HG02870 (cell line): ENCODE measurements at regions not wholly inside any gene's neighbourhood (a gene's known extent, or its start where the extent isn't known, plus 50 kb on each side); places are given as distances from the start of the nearest gene placed in this dataset.
"Not testable (repeated sequence)": the region's sequence is repeated elsewhere in the genome, so short reads cannot be mapped to it uniquely, and the experiment has no call there.

Source experiments
- ATAC-seq: cut with Tn5 transposase; IDR thresholded peaks from one replicate; pipeline ENCODE4 v1.9.1; 2021; ENCODE audit warnings: mild to moderate bottlenecking, moderate library complexity; ENCODE audit not compliant: unreplicated experiment

DNA sequence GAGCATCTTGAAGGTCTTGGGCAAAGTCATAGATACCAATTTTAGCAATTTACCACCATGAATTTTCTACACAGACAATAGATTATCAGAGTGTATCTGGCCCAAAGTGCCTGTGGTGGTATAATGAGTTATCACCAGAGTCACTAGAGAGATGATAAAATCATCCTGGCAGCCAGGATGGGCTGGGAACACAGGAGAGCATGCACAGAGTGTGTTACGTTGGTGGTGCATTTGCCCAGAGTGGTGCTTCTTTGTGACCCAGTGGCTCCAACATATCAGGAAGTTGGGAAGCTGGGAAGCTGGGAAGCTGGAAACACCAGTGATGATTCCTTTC is 236.7 kb upstream of the PROX1 start:
- ATAC-seq = no peak

DNA sequence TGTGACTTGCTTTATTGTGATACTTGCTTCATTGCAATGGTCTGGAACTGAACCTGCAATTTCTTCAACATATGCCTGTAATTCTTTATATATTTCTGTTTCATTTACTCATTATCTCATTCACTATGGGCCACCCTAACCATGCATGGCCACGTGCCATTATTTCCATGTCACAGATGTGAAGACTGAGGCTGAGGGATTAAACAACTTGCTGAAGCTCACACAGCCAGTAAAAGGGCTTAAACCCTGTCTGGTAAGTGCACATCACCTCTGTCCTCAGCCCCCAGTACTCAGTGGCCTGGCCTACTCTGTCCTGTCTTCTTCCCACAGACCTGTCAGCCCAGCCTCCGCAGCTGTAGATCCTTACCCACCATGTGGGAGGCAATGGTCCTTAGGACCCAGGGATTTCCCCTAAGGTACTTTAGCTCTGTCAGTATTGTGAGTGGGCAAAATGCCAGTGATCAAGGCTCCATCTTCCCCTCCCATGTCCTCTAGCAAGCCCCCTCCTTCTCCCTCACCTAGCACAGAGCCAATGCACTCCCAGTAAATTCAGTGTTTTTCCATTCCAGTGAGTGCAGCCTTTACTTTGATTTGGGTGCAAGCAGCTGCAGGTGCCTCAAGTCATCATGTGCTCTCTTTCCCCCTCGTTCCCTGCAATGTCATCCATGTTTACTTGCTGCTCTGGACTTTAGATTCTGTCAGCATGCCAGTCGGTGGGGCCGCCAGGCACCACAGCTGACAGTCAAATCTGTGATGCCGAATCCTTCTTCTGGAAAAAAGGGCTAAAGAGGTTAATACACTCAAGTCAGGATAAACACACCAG is 228.2 kb upstream of the PROX1 start:
- no peak for ATAC-seq

DNA sequence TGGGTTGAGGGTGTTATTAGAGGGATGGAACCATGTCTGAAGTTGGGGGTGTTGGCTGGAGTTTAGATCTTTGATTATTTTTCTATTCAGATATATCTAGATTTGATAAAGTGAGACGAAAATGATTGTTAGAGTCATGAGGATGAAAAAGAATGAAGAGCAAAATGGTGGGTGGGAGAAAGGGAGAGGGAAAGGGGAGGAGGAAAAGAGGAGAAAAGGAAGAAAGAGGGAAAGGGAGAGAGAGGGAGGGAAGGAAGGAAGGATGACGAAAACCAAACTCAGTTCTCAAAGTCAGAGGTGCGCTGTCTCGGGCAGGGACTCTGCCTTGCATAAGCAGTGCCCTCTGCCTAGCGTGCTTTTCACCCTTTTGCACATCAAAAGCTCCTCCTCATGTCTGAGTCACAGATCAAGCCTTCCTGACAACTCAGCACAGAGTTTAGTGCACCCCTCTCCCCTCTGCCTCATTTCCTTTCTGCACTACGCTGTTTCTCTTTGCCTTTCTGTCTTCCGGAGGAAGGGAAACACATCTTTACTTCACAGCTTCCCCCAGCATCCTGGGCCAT is 225.8 kb upstream of the PROX1 start:
- no peak for ATAC-seq

DNA sequence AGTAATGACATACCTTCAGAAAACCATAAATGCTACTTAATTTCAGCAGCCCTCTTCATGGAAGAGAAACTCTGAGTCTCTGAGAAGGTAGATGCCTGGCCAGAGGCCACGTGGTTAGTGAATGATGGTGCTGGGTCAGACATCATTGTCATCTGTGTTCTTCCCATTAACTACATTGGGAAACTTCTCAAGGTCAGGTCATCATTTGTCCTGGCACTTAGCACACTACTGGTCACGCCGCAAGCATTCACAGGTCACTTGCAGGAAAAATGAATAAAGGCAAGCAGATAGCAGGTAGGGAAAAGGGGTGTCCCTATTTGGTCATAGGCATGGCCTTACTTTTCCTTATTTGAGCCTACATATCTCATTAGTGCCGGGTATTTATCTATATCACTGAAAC is 220.1 kb upstream of the PROX1 start:
- no peak for ATAC-seq

DNA sequence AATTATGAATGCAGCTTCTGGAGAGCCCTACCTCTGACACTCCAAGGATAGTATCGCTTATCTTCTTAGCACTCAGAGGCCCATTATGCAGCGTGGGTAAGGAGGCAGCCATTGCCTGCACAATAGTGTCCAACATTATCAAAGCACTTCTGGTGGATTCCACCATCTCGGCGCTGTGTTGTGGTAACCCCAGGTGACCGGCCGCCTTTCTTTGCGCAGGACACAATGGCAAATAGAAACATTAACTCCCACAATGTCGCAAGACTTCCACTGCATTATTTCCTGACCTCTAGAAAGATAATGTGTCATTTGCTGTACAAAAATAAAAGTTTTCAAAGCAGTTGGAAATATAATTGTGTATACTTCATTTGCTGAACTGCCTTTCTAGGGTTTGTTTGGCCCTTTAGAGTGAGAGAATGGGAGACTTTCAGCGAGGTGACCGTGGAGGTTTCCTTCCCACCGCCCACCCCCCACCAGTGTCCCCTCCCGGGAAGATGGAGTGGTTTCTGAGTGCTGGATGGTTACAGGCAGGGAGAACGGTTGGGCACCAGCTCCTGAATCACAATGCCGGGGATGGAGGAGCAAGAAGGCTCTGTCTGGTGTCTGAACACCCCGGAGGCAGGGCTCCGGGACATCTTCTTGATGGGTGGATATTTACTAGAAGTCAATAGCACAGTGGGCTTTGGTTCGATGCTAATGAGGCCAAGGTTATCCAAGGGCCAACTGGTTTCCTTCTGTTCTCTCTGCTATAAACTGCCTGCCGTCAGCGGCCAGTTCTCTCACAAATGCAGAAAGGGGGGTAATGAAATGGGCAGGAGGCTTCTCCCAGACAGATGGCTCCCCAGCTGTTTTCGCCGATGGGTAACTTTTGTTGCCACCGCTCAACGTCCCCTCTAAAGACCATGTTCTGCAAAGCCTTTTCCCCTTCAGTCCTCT is 215.4 kb upstream of the PROX1 start:
- ATAC-seq = no peak

DNA sequence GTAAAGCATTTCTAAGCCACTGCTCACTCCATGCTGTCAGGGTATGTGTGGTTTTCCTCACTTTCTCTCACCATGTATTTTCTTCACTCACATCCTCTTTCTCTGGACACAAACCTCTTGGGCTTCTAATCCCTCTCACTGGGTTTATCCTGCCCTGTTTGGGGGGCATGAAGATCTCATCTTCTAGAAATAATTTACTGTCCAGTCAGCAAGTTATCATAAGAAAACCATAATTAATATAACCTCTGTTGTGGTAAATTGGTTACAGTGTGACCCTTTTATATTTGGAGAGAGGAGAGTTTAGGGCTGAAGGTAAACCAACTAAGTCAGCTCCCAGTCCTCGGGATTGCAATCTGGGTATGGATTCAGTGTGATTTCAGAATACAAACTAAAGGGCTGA is 213.8 kb upstream of the PROX1 start:
- no peak for ATAC-seq

DNA sequence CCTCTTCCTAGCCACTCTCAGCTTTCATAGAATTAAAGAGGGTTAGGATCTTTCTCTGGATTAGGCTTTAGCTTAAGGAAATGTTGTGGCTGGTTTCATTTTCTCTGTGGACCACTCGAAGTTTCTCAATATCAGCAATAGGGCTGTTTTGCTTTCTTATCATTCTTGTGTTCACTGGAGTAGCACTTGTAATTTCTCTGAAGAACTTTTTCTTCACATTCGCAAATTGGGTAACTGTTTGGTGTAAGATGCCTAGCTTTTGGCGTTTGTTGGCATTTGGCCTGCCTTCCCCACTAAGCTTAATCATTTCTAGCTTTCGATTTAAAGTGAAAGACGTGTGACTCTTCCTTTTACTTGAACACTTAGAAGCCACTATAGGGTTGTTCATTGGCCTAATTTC is 210.8 kb upstream of the PROX1 start:
- ATAC-seq = no peak

DNA sequence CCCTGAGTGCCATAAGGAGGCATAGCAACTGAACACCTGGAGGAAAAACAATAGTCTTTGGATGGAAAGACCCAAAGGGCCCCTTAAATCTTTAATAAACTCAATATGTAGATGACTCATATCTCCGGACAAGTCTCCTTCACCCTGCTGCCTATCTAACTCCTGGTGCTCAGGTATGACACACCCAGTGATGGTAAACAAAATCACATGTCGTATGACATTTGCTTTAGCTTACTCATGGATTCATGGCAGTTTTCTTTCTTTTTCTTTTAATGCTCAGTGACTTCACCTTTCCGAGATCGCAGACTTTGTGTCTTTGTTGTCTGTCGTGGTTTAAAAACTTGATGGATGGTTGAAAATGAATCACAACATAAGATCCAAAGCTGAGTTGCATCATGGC is 208.5 kb upstream of the PROX1 start:
- ATAC-seq = no peak

DNA sequence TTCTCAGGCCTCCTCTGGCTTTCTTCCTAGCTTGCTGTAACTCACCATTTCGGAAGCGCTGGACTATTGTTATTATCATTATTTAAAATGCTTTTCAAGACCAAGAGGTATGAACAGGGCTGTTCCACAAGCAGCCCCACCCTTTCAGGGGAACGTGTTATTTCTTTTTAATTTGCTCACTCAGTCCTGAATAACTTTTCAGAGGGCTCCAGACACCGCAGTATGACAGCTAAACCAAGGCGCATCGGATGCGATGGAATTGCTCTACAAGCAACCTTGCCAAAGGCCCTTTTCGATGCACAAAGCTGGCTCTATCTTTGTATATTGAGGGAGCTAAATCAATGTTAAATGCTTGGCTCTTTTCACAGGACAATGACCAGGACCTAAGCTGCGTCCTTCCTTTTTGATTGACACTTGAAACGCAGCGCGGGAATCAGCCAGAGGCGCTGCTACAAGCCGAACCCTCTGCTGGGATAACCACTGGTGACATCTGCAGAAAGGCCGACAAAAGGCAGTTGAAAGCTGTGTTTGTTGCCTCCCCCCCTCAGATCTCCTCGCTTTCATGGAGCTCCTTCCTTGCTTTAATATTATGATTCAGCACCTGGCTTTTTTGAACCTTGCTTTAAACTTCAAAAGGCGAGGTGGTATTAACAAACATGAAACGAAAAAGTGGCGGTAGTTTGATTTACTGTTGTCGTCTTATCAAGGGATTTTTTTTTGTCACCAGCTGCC is 204.7 kb upstream of the PROX1 start:
- no peak for ATAC-seq

DNA sequence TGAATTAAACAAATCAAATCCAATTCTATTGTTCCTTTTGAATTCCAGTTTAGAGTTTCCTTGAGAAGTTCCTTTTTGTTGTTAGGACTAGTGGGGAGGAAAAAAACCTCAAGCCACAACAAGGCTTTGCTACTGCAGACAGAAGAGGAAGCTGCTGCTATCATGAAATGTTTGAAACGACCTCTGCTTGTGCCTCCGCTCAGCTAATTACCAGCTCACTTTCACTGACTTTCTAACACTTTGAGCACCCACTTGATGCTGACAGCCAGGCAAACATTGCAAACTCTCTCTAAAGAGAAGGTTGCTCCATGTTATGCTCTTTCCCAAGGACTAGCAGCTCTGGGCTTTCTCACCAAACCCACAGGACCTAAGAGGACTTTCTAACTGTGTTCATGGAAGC is 203.9 kb upstream of the PROX1 start:
- ATAC-seq = no peak

DNA sequence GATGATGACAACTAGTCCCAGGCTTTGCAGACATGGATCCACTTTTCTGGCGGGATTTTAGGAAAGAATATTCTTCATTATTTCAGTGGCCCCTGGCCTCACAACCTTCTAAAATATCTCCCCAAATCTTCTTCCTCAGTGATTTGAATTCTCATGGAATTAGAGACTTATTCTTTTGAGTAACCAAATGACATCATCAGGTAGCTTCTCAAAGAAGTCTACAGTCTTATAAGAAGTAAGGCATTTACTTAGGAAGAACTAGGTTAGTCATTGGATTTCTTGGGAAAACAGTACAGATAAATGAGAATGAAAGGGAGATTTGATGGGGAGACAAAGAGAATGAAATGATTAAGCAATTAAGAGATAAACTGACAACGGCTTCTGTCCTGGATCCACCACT is 201.1 kb upstream of the PROX1 start:
- no peak for ATAC-seq

DNA sequence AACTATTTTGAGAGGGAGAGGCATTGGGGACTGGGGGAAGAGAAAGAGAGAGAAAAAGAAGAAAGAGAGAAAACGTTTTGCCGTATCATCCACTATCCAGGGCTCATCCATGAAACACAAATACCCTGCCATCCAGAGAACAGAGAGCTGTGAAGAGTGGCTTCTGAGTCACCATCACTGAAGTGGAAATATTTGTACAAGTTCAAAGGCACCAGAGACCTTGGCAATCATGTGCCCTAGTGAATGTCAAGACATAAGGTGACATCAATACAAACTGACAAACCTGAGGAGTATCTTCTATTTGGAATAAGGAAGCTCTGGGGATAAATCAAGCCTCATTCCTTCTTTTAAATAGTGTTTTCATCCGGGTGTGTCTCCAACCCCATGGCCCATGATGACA is 197.2 kb upstream of the PROX1 start:
- ATAC-seq = no peak

DNA sequence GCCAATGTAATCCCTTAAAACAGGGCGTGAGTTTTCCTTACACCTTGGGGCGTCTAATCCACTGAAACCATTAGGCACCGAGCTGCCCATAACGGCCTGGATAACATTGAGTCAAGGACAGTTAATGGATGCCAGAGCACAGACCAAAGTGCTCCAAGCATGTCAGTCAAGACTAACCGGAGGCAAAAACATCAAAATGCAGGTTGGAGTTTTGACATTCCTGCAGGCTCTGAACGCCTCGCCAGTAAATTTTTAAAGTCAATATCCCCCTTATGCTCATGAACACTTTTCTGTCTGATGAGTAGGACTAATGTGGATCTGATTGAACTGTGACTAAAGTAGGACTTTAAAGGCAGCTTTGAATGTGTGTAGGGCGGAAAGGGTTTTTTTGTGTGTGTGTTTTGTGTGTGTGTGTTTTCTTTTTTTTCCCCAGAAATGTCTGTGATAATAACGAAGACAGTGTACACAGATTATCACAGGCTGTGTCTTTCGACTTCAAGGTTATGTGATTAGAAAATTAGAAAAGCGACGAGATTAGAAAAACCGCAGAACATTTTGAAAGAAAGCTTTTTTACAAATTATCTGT is 194.2 kb upstream of the PROX1 start:
- no peak for ATAC-seq

DNA sequence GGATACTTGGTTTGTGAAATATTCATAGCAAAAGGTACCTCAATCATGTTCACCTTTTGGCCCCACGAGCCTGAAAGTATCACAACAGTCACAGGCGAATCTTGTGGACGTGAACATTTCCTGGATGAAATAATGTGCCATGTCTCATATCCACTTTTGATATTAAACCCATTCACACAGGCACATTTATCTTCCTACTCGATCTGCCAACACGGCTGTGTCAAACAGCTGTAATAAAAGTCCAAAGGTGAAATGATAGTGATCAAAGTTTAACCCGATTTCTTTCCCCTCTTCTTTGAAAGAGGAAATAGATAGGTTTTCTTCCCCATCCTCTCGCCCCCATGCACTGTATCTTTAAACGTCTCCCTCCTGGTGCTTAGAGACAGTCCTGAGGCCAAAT is 191.2 kb upstream of the PROX1 start:
- no peak for ATAC-seq

DNA sequence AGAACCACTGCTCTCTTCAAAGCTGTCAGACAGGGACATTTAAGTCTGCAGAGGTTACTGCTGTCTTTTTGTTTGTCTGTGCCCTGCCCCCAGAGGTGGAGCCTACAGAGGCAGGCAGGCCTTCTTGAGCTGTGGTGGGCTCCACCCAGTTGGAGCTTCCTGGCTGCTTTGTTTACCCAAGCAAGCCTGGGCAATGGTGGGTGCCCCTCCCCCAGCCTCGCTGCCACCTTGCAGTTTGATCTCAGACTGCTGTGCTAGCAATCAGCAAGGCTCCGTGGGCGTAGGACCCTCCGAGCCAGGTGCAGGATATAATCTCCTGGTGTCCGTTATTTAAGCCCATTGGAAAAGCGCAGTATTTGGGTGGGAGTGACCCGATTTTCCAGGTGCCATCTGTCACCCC is 179.5 kb upstream of the PROX1 start:
- ATAC-seq = not testable (repeated sequence)

DNA sequence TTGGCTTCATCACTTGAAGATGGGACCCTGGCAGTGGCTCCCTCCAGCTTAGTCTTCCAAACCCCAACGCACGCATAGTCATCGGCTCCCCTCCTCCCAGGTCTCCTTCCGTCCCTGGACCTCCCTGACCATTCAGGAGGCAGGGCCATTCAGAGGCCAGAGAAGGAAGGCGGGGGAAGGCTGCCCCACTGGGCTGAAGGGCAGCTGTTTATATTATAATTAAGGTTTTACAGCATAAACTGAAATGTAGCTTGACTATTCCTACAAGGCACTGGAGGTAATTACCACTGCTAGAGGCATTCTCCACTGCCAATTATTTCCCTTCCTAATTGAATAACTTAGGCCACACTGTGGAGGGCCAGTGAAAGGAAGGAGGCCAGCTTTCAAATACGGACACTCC is 170.6 kb upstream of the PROX1 start:
- no peak for ATAC-seq

DNA sequence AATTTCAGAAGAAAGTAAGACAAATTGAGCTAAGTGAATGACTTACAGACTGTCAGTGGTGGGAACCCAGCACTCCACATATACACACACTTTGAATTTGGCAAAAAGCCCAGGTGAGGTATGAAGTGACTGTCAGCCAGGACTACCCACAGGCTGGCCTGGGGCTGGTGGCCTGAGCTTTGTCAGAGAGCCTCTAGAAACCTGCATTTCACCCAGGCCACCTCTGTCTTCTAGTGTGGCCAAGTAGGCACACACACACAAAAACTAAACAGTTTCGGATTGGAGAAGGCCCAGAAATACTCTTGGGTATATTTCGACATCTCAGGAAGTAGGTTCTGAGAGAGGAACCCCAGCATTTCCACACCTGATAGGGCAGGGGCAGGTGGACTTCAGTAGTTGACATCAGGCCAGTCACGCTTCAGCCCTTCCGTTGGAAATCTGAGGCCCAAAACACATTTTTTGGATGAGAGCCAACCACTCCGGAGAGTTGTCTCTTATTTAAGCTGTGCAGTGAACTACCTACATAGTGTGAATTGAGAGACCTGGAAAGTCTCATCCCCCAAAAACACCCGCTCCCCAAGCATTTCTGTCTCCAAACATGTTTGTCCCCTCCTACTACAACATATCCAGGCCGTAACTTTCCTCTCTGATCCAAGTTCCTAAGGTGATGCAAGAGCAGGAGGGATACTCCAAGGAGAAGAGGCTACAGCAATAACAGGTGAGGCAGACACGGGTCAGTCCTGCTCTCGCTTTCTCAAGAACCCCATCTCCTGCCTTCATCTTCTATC is 167.2 kb upstream of the PROX1 start:
- no peak for ATAC-seq

DNA sequence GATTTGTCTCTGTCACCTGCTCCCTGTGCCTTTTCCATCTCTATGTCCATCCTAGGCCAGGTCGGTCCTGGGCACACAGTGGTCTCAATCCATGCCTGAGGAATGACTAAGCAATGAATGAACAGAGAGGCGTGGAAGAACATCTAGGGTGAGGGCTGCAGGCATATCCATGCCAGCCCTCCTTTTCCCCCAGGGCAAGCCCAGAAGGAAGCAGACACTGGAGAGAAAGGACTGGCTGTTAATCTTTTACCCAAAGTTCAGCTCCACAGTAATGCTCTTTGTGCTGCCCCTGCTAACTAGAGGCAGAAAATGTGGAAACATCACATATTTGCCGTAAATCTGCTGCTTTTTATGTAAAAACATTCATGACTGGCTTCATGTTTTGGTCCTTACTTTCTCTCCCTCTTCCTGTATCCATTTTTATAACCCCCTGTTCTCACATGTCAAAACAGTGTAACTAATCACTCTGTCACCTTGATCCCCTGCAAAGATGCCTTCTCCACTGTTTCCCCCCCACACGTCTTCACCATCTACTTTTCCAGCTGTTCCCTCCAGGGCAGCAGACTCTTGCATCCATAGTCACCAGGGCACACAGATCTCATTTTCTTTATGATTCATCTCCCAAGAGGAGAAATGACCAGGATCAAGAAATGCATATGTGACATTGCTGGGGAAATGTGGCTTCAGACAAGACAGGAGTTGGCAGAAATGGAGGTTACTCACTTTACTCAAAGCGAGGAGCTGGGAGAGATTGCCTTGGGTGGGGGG is 166.4 kb upstream of the PROX1 start:
- ATAC-seq = no peak

DNA sequence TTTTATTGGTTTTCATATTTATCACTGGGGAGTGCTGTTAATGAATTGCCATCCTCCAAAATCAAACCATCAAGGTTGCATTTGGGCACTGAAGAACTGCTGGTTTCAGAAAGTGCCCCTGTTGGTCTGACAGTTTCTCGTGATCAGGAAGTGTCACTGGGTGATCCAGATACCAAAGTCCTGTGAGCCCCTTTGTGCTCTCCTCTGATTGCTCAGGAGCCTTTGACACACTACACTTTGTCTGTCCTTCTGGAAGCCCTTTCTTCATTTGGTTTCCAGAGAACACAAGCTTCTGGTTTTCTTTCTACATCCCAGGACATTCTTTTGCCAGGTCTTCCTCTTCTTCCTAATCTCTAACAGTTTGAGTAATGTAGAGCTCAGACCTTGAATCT is 165.8 kb upstream of the PROX1 start:
- no peak for ATAC-seq
